Mammary epithelial cell (primary cell): ENCODE measurements at regions not wholly inside any gene's neighbourhood (a gene's known extent, or its start where the extent isn't known, plus 50 kb on each side); places are given as distances from the start of the nearest gene placed in this dataset.

Source experiments
- EZH2 ChIP-seq: IDR thresholded peaks from 2 replicates; pipeline ENCODE4 v1.6.1; 2012; ENCODE audit warnings: low read length, inconsistent platforms, borderline replicate concordance
- TF ChIP-seq, protein P1 (sequence below), 2 donors: IDR thresholded peaks in 1 of 2; conservative IDR thresholded peaks in 1 of 2; 2 replicates each; pipeline ENCODE4 v1.5.1; 2011 to 2012; ENCODE audit warnings: inconsistent platforms in 2 of 2, low read length in 2 of 2, mild to moderate bottlenecking in 2 of 2, control low read depth in 1 of 2, low read depth in 1 of 2; ENCODE audit not compliant: insufficient read depth in 1 of 2; ENCODE audit errors: extremely low read depth in 1 of 2

DNA sequence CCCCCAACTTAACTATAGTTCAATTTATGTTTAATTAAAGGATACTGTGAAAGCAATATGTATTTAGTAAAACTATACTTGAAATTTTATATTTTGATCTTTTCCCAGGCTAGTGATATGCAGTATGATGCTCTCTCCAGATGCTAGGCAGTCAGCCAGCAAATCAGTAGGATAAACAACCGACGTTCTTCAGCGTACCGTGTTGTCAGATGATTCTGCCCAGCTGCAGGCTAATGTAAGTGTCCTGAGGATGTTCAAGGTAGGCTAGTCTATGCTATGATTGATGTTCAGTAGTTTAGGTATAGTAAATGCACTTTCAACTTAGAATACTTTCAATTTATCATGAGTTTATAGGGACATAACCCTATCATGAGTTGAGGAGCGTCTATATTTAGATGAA is 762.6 kb downstream of the MRPL39 start:
- TF ChIP-seq, protein P1, sequence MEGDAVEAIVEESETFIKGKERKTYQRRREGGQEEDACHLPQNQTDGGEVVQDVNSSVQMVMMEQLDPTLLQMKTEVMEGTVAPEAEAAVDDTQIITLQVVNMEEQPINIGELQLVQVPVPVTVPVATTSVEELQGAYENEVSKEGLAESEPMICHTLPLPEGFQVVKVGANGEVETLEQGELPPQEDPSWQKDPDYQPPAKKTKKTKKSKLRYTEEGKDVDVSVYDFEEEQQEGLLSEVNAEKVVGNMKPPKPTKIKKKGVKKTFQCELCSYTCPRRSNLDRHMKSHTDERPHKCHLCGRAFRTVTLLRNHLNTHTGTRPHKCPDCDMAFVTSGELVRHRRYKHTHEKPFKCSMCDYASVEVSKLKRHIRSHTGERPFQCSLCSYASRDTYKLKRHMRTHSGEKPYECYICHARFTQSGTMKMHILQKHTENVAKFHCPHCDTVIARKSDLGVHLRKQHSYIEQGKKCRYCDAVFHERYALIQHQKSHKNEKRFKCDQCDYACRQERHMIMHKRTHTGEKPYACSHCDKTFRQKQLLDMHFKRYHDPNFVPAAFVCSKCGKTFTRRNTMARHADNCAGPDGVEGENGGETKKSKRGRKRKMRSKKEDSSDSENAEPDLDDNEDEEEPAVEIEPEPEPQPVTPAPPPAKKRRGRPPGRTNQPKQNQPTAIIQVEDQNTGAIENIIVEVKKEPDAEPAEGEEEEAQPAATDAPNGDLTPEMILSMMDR (conservative IDR thresholded peaks at IDR 0.05 in 1 of 2, IDR thresholded peaks at IDR 0.05 in 1 of 2; ENCODE audit: extremely low read depth in 1 of 2, insufficient read depth in 1 of 2, low read depth in 1 of 2, low read length in 2 of 2), result no peak
- no peak for TF ChIP-seq EZH2
